BJ (cell line): ENCODE measurements at regions not wholly inside any gene's neighbourhood (a gene's known extent, or its start where the extent isn't known, plus 50 kb on each side); places are given as distances from the start of the nearest gene placed in this dataset.

Source experiments
- CTCF ChIA-PET: fragments of 350-600 bp; formaldehyde crosslinking; extraction: SDS; loops from one replicate; lab custom pipeline; 2021; ENCODE audit warnings: antibody characterized with exemption, inconsistent platforms; lab: Yijun Ruan, JAX
- POLR2A ChIA-PET: fragments of 300-600 bp; sonication (Branson Sonifier 250); formaldehyde crosslinking; extraction: SDS; loops from one replicate; lab custom pipeline; 2021; ENCODE audit warnings: antibody characterized with exemption; lab: Charles Lee
- DNase-seq: peaks from one replicate; pipeline ENCODE4 v3.0.0-alpha.2; 2011; ENCODE audit warnings: low read depth
- H3K27me3 ChIP-seq: 2 replicates; pipeline ENCODE4 v1.6.0; 2011; ENCODE audit warnings: low read length; ENCODE audit not compliant: control insufficient read depth, insufficient read depth
- H3K36me3 ChIP-seq: 2 replicates; pipeline ENCODE4 v1.5.1; 2011; ENCODE audit warnings: low read length; ENCODE audit not compliant: control insufficient read depth, insufficient read depth
- H3K4me3 ChIP-seq: 2 replicates; pipeline ENCODE4 v1.5.1; 2011; ENCODE audit warnings: low read depth, mild to moderate bottlenecking, control low read depth, low read length
- CTCF ChIP-seq: IDR thresholded peaks from 2 replicates; pipeline ENCODE4 v1.5.1; 2011; ENCODE audit warnings: low read depth, mild to moderate bottlenecking, control low read depth, inconsistent platforms, low read length, moderate library complexity; ENCODE audit not compliant: insufficient read depth

DNA sequence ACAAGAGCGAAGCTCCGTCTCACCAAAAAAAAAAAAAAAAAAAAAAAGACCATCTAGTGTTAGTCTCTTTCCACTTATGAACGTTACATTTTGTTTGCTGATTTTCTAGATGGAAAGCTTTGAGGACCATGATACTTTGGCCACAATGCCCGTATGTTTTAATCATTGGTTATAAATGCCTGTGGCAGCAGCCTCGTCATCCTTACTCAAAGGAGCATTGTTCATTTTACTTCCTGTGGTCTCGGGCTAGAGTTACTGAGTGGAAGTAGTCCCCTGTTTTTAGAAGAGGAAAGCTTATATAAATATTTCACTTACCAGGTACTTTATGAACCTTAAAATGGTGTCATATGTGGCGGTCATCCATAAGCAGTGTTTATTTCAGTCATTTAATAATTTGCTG lies 359.9 kb downstream of the AEBP2 start:
- DNase-seq = no peak
- POLR2A ChIA-PET = no interaction called here
- CTCF ChIA-PET = no interaction called here

DNA sequence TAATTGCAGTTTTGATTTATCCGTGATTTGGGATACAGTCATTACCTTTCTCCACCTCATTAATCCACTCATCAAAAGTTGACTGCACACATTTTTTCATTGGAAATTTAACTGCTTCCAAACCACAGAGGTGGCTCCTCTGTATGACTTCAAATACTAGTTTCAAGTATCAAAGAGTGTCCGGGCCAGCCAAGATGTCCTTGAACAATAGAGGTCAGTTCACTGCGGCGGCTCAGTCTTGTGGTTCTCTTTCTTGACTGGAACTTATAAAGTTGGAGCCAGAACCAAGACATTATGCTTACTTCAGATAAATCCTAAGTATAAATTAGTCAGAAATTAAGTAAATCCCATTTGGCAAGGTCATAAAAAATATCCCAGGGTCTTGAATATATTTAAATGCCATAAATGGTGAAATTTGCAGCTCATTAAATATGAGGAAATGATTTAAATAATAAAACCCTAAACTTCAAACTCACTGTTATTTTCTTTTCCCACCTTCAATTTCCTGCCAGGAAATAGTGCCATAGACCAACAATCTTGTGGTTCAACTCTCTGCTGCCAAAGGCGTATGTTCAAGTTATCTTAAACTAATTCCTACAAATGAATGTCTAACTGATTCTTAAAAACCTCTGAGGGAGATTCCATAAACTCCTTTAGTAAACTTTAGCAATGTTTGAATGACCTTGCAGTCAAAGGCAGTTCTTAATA lies 360.8 kb downstream of the AEBP2 start:
- Histone ChIP-seq H3K36me3 (no peaks in the 10 kb centered on the region), H3K4me3 (no peak overlapping the region), H3K27me3 (no peaks in the 10 kb centered on the region)
- DNase-seq = no peak
- ChIA-PET POLR2A (no interaction called here), CTCF (no interaction called here)
- no peak for TF ChIP-seq CTCF

More for the DNA sequence above, 359.9 kb downstream of the AEBP2 start:
- Histone ChIP-seq H3K4me3 (no peak overlapping the region), H3K36me3 (no peaks in the 10 kb centered on the region), H3K27me3 (no peaks in the 10 kb centered on the region)
- TF ChIP-seq CTCF = no peak

DNA sequence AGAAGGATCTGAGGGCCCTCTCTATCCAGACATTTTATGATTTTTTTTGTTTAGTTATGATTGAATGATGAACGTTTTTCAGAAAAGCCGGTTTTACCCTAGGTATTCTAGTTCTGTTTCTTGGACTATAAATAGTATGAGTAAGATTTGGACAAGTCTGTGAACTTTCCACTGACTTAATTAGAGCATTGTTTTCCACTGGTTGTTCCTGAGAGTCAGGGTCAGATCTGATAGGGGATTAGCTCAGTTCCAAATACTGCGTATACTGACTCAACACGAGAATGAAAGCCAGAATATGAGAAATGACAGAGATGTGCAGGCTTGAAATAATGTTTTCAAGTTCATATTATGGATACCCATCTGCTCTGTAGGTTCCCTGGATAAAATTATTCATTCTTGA lies 361.6 kb downstream of the AEBP2 start:
- Histone ChIP-seq H3K36me3 (no peaks in the 10 kb centered on the region), H3K4me3 (no peak overlapping the region), H3K27me3 (no peaks in the 10 kb centered on the region)
- CTCF ChIA-PET = no interaction called here
- no peak for TF ChIP-seq CTCF
- POLR2A ChIA-PET = no interaction called here
- DNase-seq = no peak

GRCh38 chr12:19801941-19802340 lies 362.6 kb downstream of the AEBP2 start:
- no peak for TF ChIP-seq CTCF
- no peaks in the 10 kb centered on the region for H3K27me3 ChIP-seq
- no peak for DNase-seq
- H3K4me3 ChIP-seq = no peak overlapping the region
- POLR2A ChIA-PET = no interaction called here
- CTCF ChIA-PET = no interaction called here
- no peaks in the 10 kb centered on the region for H3K36me3 ChIP-seq

DNA sequence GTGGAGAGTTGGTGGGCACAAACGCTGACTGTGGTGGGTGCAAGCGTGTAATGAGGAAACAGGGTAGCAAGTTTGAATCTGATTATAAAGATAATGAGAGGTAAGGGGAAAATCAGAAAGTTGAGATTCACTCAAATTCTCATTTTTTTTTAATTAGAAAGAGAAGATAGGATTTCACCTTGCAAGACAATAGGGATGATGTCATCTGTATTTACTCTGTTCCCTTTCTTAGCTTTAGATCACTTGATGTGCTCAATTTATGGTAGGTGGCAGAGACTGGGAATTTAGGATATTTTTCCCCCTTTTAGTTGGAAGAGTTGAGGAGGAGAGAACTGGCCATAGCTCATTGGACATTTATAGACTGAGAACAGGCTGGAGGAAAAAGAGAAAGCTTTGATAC lies 363.6 kb downstream of the AEBP2 start:
- Histone ChIP-seq H3K36me3 (no peaks in the 10 kb centered on the region), H3K27me3 (no peaks in the 10 kb centered on the region), H3K4me3 (no peak overlapping the region)
- no peak for TF ChIP-seq CTCF
- CTCF ChIA-PET = no interaction called here
- no peak for DNase-seq
- POLR2A ChIA-PET = no interaction called here
